Activated CD8-positive, alpha-beta T cell treated with anti-CD3 and anti-CD28 coated beads, Interleukin-2, amount 10 ng/mL, durations not matched to agents 7 days and 5 days (primary cell): ENCODE measurements at regions not wholly inside any gene's neighbourhood (a gene's known extent, or its start where the extent isn't known, plus 50 kb on each side); places are given as distances from the start of the nearest gene placed in this dataset.

Experiments used
- ATAC-seq: fragments of 150-1000 bp; cut with Tn5 transposase; one replicate; pipeline ENCODE4 v1.10.0; 2021; ENCODE audit warnings: moderate library complexity
- CTCF ChIA-PET: fragments of 350-600 bp; sonication (Branson Sonifier 250); formaldehyde crosslinking; loops from one replicate; lab custom pipeline; 2021; ENCODE audit warnings: antibody characterized with exemption; lab: Charles Lee
- POLR2A ChIA-PET: fragments of 350-600 bp; sonication (Branson Sonifier 250); formaldehyde crosslinking; loops from one replicate; lab custom pipeline; 2021; ENCODE audit warnings: antibody characterized with exemption; lab: Charles Lee
- DNase-seq: peaks from one replicate; pipeline ENCODE4 v3.0.0-alpha.2; 2020
- H3K27ac Mint-ChIP-seq: one replicate; pipeline ENCODE4 v1.8.0; 2021; ENCODE audit warnings: mild to moderate bottlenecking, mixed read lengths
- H3K27me3 Mint-ChIP-seq: one replicate; pipeline ENCODE4 v1.8.0; 2021; ENCODE audit warnings: low read depth, mixed read lengths
- H3K36me3 Mint-ChIP-seq: one replicate; pipeline ENCODE4 v1.8.0; 2021; ENCODE audit warnings: low read depth, mixed read lengths
- H3K4me1 Mint-ChIP-seq: one replicate; pipeline ENCODE4 v1.8.0; 2021; ENCODE audit warnings: low read depth, mixed read lengths
- H3K4me3 Mint-ChIP-seq: one replicate; pipeline ENCODE4 v1.8.0; 2021; ENCODE audit warnings: mild to moderate bottlenecking, mixed read lengths
- H3K9me3 Mint-ChIP-seq: one replicate; pipeline ENCODE4 v1.8.0; 2022; ENCODE audit warnings: mixed read lengths; ENCODE audit not compliant: insufficient read depth

- H3K27ac Mint-ChIP-seq: no peak overlapping the region
- POLR2A ChIA-PET: no interaction called here
- ATAC-seq (no peak), DNase-seq (no peak)
- no peak overlapping the region for H3K4me3 Mint-ChIP-seq
- H3K27me3 Mint-ChIP-seq: no peaks in the 10 kb centered on the region
- peaks cover 6% of the 10 kb centered on the region for H3K36me3 Mint-ChIP-seq
- CTCF ChIA-PET: no interaction called here
- no peaks in the 10 kb centered on the region for H3K4me1 Mint-ChIP-seq
- no peaks in the 10 kb centered on the region for H3K9me3 Mint-ChIP-seq
These were observed 353.6 kb downstream of the PTEN start for GRCh38 chr10:88216976-88217375.

DNA sequence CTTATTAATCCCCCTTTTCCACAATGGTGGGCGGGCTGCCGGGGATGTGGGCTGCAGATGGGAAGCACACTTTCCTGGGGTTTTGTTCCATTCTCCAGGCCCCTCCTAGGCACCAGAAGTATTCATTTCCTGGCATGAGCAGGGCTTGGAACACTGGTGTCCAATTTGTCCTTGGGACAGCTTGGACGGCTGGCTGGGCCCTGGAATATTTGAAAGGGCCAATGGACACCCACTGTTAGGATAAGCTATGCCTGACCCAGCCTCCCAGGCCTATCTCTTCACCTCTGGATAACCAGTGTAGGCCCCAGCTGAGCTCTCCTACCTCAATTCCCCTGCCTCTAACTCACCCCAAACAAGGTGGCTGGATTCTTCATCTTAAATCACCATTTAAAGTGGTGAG is 354.9 kb downstream of the PTEN start:
- DNase-seq (no peak), ATAC-seq (no peak)
- Mint-ChIP-seq H3K9me3 (no peaks in the 10 kb centered on the region), H3K27me3 (no peaks in the 10 kb centered on the region), H3K4me3 (no peak overlapping the region), H3K36me3 (peaks cover 6% of the 10 kb centered on the region), H3K4me1 (no peaks in the 10 kb centered on the region), H3K27ac (no peak overlapping the region)
- ChIA-PET POLR2A (no interaction called here), CTCF (no interaction called here)

DNA sequence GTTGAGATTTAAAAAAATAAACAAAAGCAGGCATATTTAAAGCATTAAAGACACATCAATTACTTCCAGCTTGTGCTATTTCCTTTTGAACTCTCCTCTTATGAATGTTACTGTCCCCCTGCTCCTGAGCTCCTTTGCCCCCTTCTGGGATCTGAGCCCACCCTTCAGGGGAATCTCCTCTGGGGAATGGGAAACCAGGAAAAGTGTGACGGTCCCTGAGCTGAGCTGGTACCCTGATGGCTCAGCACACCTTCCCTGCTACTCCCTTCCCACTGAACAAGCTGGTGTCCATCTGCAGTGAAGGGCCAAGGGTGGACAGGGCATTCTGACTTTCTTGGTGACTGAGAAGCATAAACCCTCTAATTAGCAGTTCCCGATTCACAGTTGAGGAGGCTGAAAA is 356.3 kb downstream of the PTEN start:
- POLR2A ChIA-PET: no interaction called here
- no peak for DNase-seq
- Mint-ChIP-seq H3K27ac (no peak overlapping the region), H3K4me1 (no peaks in the 10 kb centered on the region), H3K4me3 (no peak overlapping the region), H3K27me3 (no peaks in the 10 kb centered on the region), H3K9me3 (no peaks in the 10 kb centered on the region), H3K36me3 (no peaks in the 10 kb centered on the region)
- CTCF ChIA-PET: interaction anchor here (1.5 kb wide), 1 partner anchor 169 kb away, joined by 6 read pairs; no protein-coding TSS in a partner anchor
- no peak for ATAC-seq

DNA sequence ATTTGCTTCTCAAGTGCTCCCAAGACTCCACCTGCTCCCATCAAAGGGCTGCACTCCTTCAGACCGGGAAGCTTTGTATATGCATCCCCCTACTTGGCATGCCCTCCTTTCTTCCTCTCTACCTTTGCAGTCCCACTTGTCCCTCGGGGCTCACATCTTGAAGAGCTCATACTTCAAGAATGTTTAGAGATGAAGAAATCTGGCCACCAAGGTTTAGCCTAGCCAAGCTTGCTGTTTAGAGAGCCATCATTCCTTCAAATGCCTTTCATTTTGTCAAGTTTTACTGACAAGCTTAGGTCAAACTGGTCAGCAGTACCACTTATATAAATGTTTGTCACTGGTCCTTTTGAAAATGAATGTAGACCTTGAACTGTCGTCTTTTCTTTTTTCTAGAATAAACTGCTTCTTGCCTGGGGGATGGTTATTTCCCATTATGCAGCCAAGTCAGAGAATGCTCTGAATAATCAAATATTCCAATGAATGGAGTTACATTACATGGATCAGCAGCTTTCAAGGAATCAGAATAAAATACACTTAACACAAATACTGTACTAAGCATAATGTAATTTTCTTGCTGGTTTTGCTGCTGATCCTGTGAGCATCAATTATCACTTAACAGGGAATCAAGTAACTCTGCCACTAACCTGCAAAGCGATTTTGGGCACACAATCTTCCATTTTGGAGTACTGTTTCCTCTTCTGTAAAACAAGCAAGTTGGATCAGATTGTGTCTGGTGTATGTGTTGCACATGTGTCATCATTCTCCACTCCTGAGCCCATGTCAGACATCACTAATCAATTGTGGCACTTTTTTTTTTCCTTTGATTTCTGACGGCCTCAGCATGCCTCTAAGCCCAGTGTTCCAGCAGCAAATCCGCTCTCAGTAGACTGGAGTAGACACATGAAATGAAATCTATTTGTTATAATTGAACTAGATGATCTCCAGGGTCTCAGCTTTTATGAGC is 357.9 kb downstream of the PTEN start:
- ATAC-seq (no peak), DNase-seq (no peak)
- POLR2A ChIA-PET: no interaction called here
- H3K27me3 Mint-ChIP-seq: peaks cover 2% of the 10 kb centered on the region
- peaks cover 2% of the 10 kb centered on the region for H3K36me3 Mint-ChIP-seq
- CTCF ChIA-PET: interaction anchor here (0.8 kb wide), 1 partner anchor 10 kb away, joined by 3 read pairs; no protein-coding TSS in a partner anchor
- no peak overlapping the region for H3K4me3 Mint-ChIP-seq
- H3K27ac Mint-ChIP-seq: no peak overlapping the region
- H3K4me1 Mint-ChIP-seq: no peaks in the 10 kb centered on the region
- no peaks in the 10 kb centered on the region for H3K9me3 Mint-ChIP-seq

DNA sequence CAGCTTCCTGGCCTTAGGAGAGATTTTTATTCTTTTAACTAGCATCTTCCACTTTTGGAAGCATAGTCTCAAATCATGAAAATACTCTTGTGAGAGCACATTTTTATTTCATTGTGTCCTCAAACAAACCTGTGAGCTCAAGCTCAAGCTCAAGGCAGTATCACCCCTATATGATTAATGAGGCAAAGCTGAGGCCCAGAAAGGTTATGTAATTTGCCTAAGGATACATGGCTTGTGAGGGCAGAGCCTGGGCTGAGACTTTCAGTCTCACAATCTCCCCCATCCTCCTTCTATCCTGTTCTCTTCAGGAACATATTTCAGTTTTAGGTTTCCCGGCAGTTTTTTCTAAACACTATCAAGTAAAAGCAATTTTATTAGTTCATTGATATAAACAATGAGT is 359.5 kb downstream of the PTEN start:
- CTCF ChIA-PET: no interaction called here
- Mint-ChIP-seq H3K27me3 (peaks cover 2% of the 10 kb centered on the region), H3K4me3 (no peak overlapping the region), H3K4me1 (no peaks in the 10 kb centered on the region), H3K9me3 (no peaks in the 10 kb centered on the region), H3K36me3 (peaks cover 2% of the 10 kb centered on the region), H3K27ac (no peak overlapping the region)
- DNase-seq: no peak
- ATAC-seq: no peak
- POLR2A ChIA-PET: no interaction called here
